Activated CD8-positive, alpha-beta memory T cell treated with anti-CD3 and anti-CD28 coated beads, Interleukin-2, amount 50 U/mL, for 1 hour (primary cell): ENCODE measurements at regions not wholly inside any gene's neighbourhood (a gene's known extent, or its start where the extent isn't known, plus 50 kb on each side); places are given as distances from the start of the nearest gene placed in this dataset.
"Not testable (repeated sequence)": the region's sequence is repeated elsewhere in the genome, so short reads cannot be mapped to it uniquely, and the experiment has no call there.

Source experiments
- DNase-seq: peaks from one replicate; pipeline ENCODE4 v3.0.0-alpha.2; 2020; ENCODE audit errors: extremely low read depth

DNA sequence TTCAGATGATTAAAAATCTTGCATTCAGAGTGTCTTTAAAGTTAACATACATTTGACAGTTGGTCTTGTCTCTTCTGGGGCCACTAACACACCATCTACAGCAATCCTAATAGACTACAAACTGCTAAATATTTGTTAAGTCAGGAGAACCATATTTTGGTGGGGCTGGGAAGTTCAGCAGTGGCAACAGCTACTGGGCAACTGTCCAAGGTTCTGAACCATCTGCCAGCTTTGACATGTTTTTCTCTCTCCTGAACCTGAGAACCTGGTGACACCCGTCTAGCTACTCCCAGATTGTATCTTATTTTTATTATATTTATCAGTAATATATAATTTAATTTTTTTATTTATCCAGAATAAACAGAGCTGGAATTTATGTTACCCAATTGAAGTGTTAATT is 199.0 kb upstream of the DPYD start:
- no peak for DNase-seq

DNA sequence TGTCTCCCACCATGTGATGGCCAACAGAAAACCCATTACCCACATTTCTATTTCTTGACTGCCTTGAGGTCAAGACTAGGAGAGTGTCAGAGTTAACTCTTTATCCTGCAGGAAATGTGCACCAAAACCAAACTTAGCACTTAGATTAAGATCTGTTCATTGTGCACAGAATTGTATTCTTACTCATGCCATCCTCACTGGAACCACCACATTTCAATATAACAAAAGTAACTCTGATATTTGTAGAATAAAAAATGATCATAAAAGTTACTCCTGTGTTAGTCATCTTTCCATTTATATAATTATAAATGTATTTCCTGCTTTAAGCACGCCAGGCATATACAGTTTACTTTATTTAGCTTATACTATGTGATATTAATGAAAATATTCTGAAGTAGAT is 193.0 kb upstream of the DPYD start:
- DNase-seq = no peak

DNA sequence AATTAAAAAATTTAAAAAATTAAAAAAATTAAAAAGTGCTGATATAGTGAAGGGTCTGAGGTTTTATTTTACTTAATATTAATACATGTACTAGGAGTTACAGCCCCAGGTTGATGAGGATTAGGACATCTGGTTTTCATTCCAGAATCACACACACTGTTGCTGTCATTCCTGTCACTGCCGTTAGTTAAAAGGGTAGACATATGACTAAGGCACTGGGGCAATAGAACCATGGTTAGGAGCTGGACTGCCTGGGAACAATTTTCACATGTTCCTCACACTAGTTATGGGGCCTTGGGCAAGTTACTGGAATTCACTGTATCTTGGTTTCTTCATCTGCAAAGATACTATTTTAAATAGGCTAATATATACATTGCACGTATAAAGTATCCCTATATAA is 191.8 kb upstream of the DPYD start:
- DNase-seq = no peak

DNA sequence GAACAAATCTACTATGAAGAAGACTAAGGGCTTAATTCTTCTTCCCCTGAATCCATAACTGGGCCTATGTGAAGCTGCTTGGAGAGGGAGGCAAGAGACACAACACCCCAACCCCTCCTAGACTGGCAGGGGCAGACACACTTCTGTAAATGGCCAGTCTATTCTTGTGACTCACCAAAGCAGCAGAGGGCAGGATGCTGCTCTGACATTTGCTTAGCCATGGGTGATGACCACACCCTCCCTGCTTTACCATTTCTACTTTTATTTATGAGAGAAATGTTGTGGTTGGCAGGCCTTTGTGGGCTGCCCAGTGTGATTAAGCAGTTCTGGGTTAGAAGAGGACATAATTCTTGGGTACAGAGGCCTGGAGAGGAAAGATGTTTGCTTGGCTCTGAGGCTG is 189.8 kb upstream of the DPYD start:
- no peak for DNase-seq

DNA sequence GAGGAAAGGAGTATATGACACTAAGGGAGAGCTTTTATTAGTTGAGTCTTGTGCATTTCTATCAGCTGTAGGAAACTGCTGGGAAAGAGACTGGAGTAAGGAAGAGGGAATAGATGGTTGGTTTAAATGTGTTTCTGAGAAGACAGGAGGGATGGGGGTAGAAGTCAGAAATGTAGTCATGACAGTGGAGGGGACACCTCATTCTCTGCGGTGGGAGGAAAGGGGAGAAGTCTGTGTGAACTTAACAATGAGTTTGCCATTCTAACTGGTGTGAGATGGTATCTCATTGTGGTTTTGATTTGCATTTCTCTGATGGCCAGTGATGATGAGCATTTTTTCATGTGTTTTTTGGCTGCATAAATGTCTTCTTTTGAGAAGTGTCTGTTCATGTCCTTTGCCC is 187.5 kb upstream of the DPYD start:
- not testable (repeated sequence) for DNase-seq

DNA sequence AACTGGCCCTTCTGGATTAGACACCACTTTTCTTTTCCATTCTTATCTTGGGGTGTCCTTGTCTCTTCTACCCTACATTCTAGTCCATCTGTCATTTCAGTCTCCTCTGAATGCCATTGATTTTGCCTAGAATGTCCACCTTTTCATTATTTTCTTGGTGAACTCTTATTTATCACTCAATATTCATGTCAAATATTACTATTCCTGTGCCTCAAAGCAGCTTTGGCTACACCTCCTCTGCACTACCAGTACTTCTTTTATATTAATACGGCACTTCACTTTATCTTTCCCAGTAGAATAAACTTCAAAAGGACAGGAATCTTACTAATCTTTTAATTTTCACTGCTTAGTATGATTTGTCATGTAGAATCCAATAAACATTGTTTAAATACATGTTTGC is 186.4 kb upstream of the DPYD start:
- DNase-seq = no peak

DNA sequence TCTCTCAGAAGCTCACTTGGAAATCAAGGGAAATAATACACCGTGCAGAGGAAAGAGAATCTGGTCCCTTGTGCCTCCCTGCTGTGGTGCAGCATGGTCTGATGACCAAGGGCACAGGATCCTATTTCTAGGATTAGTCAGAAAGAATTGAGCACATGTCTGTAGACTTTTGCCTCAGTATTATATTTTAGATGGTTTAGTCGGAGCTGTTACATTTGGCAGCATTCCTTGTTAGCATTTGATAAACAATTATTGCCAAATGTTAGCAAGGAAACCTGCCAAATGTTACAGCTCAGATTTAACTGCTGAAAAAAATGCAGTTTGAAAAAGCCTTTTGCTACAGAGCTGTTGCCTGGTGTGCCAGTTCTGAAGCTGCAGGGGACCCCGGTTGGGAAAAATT is 183.5 kb upstream of the DPYD start:
- DNase-seq = no peak

DNA sequence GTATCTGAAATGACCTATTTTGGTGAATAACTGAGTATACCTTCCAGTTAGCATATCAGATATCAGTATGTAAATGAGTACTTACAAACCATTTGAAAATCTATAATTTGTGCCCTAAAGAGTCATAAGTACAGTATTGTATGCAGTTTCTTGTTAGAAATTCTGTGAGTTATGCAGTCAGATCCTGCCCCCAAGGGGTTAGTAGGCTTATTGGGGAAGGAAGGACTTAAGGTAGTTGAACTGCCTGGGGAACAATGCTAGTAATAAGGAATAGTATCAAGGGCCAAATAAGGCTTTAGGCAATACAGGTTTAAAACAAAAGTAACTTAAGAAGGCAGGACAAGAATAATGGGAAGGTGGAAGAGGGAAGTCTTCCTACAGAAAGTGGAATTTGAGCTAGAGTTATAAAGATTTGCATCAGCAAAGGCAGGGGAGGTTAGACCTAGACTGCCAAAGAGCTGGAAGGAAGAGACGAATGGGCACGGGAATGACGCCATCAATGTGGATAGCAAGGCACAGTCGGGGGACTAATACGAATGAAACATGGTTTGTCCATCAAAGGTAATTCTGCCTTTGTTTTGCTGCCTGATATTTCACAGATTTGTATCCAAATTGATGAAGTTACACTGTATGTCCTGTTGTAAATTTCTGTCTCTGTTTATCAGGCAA is 182.9 kb upstream of the DPYD start:
- DNase-seq = no peak

DNA sequence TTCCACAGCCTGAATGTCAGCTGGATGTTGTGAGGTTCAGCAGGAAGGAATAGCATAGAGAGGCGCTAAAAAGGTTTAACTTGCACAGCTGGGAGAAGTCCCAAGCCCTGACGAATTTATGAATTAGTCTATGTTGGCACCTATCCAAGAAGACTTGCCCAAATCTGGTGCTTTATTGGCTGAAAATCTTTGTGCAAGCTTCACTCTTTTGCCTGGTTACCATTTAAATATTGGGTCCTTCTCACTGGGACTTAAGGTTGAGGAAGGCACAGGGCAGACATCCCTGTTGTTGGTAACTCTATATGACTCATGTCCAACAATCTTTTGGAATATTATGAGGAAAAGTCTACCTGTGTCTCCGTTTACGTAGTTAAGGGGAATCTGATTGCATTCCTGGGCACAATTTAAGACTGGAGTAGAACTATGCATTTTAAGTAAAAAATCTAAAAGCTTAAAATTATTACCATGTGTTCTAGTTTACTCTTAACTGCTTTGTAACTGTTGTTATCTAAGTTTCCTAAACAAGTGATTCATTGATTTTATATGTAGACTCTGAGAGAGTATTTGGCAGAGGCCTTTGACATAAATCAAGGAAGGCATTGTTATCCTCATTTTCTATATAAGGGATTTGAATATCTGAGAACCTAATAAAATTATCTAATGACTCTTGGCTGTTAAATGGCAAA is 181.7 kb upstream of the DPYD start:
- no peak for DNase-seq

DNA sequence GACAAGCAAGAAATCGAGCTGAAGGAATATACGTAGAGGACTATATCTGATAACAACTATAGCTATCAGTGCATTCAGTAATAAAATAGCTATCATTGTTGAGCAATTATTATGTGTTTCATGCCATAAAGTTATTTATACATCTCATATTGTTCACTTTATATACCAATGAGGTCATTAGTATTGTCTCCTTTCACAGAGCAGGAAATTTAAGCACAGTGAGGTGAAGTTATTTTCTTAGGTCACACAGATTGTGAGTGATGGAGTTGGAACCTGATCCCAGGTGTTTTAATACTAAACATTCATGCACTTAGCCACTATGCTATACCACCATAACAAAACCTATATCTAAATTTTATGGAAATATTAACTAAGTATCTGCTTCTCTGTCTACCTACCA is 180.5 kb upstream of the DPYD start:
- DNase-seq = no peak

DNA sequence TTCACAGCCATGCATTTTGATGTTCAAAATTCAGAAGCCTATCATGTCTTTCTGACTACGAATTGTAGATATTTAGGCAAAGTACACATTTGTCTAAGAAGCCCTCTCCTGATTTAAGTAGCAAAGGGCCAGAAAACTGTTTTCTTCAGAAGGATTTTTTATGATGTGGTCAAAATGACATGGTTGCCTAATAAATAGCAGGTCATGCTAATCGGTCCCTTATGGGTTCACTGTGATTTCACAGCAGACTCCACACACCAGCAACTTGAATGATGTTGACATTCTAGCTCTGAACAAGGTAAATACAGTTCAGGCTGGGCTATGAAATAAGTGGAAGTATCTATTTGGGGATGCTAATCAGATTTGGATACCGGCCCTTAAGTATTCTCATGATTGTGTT is 178.7 kb upstream of the DPYD start:
- no peak for DNase-seq

DNA sequence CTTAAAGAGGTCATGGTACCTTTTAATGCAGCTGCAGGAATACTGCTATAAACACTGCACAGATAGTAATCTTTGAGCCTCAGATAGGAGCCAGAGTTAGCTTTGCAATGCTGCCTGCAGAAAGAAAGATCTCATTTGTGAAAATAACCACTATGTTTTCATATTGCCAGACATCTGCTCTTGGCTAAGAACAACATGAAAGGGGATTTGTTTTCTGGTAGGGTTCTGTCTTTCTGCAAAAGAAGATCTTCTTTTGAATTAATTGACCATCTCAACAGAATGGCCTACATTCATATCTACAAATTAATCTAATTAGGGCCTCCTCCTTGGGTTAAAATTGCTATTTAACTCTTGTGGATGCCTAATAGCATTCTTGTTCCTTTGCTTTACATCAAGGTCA is 177.6 kb upstream of the DPYD start:
- no peak for DNase-seq

DNA sequence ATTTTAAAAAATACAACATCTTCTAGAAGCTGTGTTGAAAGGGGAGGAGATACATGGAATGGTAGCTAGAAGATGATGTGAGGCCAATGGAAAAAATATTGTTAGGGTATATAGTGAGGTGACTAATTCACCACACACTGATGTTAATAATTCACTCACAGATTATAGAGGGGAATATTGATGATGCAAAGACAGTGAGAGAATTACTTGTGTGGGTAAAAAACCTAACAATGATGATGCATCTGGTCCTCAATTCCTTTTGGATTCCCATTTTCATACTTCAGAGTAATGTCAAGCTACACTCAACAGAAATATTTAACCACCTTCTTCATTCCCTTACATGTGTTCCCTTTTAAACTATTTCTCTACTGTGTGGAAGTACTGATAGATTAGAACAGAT is 169.5 kb upstream of the DPYD start:
- DNase-seq = no peak

DNA sequence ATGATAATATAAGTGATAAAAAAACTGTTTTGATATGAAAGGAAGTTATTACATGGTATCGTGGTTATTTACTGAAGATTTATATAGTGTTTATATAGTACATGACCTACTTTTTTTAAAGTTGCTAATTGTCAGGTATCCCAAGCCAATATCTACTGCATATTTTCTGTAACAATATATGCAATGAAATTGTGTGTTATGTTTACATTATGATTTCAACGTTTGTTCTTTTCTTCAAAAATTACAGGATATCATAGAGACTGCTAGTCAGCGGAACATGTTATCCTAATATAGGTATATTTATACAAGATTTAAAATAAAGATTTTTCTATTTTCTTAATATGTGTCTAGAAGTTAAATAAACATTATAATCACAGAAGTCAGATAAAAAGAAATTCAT is 167.5 kb upstream of the DPYD start:
- no peak for DNase-seq

DNA sequence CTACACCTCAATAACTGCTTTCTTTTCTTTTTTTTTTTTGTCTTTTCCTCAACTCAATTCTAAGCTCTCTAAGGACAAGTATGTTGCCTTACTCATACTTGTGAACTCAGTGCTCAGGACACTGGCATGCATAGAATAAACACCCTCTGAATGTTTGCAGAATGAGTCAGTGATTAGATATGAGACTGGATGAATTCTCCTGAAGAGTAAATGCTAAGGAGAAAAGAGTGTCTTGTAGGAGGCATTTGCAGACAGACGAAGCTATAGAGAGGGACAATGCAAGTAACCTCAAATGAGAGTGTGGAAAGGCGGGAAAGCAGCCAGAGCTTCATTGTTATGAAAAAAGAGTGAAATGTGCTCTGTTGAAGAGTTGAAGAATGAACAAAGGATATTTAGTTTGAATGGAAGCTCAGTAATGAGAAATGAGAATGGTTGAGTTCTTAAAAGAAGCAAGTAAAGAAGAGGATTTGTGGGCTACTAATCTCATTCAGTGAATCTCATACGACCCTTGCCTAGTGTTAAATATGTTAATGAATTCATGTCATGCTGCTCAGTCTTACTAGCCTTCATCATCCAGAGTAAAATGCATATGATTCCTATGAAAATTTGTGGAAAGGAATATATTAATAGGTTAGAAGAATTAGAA is 166.1 kb upstream of the DPYD start:
- DNase-seq = no peak

DNA sequence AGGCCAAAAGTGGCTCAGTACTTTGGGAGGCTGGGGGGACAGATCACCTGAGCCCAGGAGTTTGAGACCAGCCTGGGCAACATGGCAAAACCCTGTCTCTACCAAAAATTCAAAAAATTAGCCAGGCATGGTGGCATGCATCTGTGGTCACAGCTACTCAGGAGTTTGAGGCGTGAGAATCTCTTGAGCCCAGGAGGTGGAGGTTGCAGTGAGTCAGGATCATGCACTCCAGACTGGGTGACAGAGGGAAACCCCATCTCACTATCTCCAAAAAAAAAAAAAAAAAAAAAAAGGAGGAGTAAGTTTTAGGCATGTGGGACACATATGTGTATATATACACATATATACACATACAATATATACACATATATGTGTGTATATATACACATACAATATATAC is 165.3 kb upstream of the DPYD start:
- no peak for DNase-seq

DNA sequence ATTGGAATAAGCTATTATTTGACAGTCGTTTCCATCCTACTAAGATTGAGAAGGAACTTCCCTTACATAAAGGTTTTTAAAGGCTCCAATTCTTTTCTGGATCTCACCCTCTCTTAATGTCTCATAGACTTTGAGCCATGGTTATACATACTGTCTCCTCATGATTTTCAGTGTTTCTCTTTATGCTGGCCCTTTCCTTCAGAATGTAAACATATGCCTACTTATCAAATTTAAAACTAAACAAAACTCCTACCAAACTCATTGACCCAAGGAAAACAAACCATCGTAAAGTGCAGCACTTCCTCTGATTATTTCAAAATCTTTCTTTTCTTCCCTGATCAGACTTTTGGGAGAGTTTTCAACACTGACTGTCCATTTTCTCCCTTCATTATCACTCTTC is 163.4 kb upstream of the DPYD start:
- DNase-seq = no peak

DNA sequence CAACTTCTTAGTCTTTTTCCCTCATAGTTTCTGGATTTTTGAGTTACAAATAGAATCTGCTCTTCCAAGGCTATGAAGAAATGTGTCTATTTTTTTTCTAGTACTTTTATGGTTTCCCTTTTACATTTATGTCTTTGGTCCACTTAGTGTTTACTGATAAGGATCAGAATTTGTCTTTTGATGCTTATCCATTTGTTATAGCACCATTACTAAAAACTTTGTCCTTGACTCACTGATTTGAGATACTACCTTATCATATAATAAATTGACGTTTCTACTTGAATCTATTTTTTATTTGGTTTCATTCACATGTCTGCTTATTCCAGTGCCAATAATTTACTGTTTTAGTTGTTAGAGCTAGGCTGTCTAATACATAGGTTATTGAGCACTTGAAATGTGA is 161.1 kb upstream of the DPYD start:
- no peak for DNase-seq

DNA sequence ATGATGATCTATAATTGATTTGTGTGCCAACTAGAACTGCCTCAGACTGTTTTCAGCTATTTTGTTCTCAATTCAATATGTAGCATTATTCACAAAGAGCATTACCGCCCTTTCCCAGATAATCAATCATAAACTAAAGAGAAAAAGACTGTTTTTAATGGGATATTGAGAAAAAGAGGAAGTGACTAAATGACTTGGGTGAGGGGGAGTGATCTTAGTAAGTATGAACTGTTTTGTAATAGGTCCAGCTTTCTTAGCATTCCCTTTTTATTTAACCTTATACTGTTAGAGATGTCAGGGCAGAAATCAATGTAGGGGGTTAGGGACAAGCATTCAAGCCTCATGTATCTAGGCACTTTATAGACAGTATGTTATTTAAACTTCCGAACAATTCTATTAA is 157.8 kb upstream of the DPYD start:
- no peak for DNase-seq

DNA sequence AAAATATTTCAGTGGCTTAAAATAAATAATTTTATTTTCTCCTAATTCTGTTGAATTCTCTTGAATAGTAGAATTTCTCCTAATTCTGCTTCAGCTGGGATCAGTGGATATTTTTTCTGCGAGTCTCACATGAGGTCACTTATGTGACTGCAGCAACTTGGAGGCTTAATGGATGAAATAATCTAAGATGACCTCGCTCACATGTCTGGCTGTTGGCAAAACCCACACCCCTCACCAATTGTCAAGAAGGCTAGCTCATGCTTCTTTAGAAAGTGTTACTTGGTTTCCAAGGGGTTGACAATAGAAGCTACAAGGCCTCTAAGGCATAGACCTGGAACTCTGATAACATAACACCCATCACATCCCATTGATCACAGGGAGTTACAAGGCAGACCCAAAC is 156.9 kb upstream of the DPYD start:
- DNase-seq = no peak

DNA sequence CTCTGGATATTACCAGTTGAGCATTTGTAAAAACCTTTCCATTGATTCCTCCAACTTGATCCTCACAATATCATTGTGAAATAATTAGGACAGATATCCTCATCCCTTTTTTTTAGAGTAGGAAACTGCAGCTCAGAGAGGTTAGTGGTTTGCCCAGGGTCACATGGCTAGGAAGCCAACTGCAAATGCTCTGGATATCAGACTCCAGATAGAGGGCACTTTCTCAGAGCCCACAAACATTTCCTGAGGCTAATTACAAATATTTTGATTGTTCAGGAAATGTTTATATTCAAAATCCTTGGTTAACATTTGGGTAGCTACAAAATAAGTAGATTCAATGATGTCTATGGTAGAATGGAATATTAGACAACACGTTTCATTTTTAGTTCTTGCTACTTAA is 154.8 kb upstream of the DPYD start:
- DNase-seq = no peak

DNA sequence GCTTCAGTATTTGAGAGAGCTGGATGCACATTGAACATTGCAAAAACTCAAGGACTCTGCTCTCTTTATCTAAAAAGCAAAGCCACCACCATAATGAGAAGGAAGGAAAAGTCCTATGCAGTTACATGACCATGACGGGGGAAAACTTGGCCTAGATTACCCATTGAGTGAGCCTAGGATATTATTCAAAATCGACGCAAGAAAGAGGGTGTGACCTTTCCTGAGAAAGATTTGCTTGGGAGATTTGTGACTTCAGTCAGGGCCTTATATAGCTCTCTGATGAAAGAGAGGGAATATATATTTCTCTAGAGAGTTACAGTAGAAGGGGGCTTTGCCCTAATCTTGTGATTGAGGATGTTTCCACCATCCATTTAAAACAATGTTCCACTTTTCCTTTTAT is 153.0 kb upstream of the DPYD start:
- no peak for DNase-seq

DNA sequence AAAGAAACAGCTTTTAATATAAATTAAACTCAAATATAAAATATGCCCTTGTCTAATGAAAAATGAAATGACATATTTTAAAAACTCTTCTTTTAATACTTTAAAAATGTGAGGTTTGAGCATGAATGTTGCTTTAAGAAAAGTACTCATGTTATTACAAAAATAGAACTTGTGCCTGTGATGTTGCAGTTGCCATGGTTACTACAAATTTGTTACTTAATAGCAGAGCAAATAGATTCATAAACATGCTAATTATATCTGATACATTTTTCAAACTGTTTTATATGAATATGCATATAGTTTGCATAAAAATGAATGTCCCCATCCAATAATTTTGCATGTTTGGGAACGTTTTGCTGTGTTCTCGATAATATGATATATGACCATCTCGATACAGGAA is 152.3 kb upstream of the DPYD start:
- DNase-seq = no peak

DNA sequence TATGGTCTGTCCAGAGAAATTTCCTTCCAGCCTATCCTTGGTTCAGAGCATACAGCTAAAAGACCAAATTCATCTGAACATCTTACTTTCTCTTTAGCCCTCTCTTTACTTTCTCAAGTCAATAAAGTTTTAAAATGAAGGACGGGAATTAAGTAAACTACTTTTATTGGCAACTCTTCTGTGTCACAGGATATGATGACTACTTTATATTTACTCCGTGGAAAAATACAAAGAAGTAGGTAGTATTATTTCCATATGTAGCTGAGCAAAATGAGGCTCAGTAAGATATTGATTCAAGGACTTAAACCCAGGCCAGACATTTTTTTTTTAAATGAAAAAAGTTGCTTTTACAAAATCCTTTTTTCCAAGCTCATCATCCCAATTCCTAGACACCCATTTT is 151.2 kb upstream of the DPYD start:
- DNase-seq = no peak
